Activated CD8-positive, alpha-beta memory T cell treated with anti-CD3 and anti-CD28 coated beads, Interleukin-2, amount 50 U/mL, for 24 hours (primary cell): ENCODE measurements at regions not wholly inside any gene's neighbourhood (a gene's known extent, or its start where the extent isn't known, plus 50 kb on each side); places are given as distances from the start of the nearest gene placed in this dataset.
"Not testable (repeated sequence)": the region's sequence is repeated elsewhere in the genome, so short reads cannot be mapped to it uniquely, and the experiment has no call there.

Experiments
- DNase-seq: peaks from one replicate; pipeline ENCODE4 v3.0.0-alpha.2; 2020; ENCODE audit errors: extremely low read depth

DNA sequence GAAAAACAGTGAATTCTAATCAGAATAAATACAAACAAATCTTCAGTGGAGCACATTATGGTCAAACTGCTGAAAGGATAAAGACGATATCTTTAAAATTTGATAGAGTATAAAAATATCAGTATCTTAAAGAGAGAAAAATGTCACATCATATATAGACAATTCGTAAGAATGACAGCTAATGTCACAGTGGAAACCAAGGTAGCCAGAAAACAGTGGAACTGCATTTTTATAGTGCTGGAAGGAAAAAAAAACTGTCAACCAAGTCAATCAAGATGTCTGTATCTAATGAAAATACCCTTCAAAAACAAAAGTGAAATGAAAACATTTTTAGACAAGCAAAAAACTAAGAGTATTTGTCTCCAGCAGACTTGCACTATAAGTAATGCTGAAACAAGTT lies 73.4 kb upstream of the HMGXB4 start:
- no peak for DNase-seq

DNA sequence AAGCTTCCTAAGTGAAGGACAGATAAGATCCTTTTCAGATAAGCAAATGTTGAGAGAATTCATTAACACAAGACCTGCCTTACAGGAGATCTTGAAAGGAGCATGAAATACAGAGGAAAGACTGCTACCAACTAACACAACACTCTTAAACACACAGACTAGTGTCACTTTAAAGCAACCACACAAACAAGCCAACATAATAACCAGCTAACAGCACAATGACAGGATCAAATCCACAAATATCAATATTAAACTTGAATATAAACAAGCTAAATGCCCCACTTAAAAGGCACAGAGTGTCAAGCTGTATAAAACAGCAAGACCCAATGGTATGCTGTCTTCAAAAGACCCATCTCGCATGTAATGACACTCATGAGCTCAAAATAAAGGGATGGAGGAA lies 70.8 kb upstream of the HMGXB4 start:
- no peak for DNase-seq

DNA sequence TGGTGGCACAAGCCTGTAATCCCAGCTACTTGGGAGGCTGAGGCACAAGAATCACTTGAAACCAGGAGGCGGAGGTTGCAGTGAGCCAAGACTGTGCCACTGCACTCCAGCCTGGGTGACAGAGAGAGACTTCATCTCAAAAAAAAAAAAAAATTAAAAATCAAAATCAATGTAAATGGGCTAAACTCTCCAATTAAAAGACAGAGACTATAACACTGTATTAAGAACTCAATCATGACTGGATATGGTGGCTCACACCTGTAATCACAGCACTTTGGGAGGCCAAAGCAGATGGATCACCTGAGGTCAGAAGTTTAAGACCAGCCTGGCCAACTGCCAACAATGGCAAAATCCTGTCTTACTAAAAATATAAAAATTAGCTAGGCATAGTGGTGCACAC lies 68.4 kb upstream of the HMGXB4 start:
- DNase-seq = not testable (repeated sequence)

DNA sequence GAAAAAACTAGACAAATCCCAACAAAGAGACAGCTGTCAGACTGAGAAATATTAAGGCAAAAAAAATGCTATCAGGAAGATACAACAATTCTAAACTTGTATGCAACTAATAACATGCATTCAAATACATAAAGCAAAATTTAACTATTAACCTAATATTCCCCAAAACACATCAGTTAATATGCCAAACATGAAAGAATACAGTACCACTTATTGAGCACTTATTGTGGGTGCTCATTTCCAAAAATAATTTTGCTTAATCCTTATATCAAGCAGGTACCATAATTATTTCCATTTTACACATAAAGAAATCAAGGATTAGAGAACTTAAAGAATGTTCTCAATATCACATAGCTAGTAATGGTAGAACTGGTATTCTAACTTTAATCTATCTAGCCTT lies 67.7 kb upstream of the HMGXB4 start:
- DNase-seq = no peak

DNA sequence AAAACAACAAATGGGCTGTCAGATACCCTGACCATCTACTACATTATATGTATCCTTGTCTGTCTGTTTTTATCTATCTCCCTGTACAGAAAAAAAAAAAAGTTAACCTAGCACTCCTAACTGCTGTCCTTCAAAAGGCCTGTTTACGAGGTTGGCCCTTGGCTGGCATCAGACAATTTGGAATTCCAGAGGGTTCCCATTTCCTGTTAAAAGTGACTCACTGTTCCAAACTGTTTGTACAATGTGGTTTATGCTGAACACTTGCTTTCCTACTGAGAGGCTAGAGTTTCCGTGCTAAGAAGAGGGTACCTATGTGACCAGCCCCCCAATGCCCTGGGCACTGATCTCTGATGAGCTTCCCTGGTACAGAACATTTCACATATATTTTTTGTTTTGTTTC lies 65.9 kb upstream of the HMGXB4 start:
- no peak for DNase-seq

DNA sequence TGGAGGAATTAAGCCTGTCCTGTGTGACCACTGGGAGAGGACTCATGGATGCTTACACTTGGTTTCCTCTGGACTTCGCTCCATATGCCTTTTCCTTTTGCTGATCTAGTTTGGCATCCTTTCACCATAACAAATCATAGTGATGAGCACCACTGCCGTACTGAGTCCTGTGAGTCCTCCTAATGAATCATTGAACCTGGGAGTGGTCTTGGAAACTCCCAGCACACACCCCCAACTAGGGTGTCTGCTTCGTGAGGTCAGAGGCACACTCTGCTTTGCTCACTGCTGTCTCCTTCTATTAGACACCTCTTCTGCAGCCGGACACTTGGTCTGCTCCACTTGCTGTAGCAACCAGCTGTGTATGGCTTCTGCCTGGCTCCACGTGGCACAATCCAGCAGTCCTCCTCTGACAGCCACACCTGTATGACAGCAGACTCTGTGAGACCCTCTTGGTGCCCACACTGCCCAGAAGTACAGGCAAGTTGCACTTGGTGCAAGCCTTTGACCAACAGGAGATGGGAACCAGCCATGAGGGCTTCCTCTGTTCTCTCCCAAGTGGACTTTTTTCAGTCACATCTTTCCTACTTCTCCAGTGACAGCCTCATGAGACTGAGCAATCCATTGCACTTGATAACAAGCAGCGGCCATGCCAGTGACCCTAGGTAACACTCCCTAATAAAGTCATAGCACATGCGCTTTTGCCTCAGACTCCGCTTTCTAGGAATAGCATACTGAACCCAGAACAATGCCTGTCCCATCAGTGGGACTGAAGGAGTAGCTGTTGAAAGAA lies 65.0 kb upstream of the HMGXB4 start:
- DNase-seq = no peak

DNA sequence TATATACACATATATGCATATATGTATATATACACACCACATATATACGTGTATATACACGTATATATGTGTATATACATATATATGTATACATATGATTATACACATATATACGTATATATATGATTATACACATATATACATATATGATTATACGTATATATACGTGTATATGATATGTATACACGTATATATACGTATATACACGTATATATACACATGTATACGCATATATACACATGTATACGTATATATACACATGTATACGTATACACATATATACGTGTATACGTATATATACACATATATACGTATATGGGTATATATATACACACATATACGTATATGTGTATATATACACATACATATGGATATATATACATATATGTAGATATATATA lies 62.1 kb upstream of the HMGXB4 start:
- DNase-seq = no peak

DNA sequence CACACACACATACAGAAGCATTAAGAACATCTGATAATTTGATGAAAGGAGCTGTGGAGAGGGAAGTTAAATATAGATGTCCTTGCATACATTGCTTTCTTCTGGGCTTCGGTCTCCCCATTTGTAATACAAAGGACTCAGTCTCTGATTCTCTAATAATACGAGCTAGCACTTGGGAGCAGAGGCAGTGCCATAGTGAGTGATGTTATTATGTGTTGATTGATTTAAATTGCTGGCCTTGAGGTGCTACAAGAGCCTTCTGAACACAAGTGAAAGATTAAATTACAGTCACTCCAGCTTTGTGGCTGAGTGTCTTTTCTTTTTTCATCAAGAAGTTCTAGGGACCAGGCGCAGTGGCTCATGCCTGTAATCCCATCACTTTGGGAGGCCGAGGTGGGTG lies 61.5 kb upstream of the HMGXB4 start:
- no peak for DNase-seq

DNA sequence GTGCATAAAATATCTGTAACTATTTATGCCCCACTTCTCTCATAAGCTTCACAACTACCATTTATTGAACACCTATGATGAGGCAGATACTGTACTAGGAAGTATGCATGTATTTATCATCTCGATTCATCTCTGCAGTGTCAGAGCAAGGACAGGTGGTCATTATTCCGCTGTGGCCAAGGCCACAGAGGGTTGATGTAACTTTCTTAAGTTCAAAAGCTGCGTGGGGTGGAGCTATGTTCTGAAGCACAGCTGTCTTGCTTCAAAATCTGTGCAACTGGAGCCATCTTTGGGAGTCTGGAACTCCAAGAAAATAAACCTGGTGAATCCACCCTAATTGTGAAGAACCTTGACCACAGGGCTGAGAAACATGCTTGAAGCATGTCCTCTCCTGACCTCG lies 60.2 kb upstream of the HMGXB4 start:
- no peak for DNase-seq

DNA sequence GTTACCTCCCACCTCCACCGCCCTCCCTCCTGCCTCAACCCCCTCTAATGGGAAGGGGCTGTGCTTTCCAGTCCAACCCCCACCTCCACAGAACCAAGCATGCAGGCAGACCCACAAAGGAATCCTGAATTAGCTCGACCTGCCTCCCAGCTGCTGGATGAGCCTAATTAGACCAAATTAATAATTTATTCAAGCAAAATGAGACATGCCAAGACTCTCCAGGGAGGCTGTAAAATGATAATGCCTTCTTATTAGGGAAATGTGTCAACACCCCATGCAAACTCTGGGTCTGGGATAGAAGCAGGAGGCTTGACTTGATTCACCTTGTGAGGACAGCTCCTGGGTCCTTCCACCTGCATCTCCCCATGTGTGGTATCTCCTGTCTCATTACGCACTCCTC lies 59.4 kb upstream of the HMGXB4 start:
- no peak for DNase-seq

DNA sequence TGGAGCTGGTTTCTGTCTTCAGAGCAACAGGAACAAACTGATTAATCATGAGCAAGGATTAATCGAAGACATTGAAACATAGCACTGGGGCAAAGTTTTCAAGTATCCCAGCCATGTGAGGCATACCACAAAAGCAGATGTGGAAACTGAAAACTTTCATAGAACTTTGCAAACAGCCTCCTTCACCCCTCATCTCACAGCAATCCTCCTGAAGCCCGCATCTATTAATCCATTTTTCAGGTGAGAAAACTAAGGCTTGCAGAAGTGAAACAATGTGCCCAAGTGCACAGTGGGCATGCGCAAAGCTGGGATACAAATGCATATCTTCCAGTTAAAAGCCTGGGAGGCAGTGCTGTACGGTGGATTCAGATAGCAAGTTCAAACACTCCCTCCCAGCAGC lies 58.6 kb upstream of the HMGXB4 start:
- no peak for DNase-seq

DNA sequence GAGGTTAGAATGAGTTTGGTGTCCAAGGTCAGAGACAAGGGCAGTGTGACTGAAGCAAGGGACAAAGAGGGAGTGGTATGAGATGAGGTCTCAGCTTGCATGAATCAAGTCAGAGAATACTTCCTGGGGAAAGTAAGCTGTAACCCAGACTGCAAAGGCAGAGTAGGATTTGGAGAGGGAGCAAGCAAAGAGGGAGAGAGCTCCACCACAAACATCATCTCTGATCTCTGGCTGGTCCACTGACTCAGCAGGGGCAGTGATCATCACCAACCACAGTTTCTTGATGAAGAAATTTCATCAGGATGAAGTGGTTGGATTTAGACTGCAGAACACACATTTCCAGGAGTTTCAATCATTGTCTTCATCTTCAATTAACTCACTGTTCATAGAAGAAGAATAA lies 54.9 kb upstream of the HMGXB4 start:
- DNase-seq = no peak

DNA sequence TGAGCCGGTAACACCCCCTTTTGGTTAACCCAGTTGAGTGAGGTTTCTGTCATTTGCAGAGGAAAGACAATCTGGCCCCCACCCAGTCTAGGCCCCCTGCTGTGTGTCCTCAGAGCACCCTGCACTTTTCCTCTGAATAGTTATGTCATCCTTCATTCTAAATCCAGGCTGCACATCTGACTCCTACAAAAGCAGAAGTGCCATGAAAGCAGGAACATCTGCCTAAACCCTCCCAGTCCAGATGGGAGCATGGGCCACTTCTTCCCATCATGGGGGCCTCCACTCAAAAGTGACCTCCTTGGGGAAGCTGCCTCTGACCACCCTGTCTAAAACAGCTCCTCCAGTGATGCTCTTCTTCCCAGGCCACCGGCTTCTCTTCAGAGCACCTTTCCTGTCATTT lies 53.7 kb upstream of the HMGXB4 start:
- DNase-seq = no peak

DNA sequence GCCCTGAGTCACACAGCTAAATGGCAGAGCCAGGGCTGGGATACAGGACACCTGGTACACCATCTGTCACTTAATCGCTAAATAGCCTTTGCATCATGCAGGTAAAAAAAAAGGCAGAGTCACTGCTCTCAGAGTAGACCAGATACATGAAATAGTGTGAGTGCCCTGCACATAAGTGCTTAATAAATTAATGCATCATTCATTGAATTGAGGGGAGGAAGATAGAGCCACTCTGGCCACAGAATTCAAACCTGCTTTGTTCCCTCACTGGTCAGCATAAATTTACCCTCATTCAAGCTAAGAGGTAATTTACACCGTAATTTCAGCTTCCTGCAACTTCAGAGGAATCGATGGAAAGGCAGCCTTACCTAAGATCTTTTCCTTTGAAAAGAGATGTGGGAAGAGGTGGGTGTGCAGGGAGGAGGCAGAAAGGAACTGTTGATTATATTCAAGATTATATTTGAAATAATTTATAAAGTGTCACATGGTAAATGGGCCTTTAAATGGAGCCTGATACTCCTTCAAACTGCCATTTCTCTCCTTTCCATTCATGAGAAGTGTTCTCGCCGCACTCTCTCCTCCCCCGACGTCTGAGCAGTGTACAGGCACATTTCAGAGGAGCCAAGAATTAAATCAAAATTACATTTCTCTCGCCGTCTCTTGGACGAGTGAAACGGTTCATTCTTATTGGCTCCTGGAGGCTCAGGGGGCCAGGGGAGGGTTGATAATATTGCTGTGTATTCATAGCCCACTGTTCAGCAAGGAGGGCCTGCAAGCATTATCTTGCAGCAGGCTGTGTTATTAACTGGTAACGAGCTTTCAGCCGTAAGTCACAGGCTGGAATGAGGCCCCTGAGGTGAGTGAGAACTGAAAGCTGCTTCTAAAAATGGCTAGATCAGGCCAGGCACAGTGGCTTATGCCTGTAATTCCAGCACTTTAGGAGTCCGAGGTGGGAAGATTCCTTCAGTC lies 52.2 kb upstream of the HMGXB4 start:
- no peak for DNase-seq

DNA sequence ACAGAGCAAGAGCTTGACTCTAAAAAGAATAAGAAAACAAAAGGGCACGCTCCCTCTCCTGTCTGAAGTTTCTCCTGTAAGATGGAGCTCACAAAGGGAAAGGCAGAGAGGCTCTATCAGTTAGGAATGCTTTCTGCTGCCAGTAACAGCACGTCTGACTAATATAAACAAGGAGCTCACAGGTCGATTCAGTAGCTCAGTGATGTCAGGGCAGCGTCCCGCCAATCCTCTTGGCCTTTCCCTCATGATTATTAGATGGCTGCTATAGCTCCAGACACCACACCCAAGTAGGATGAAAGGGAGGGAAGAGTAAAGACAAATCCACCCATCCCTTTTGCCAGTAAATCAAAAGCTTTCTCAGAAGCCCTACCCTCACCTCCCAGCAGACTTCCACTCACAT lies 51.3 kb upstream of the HMGXB4 start:
- DNase-seq = no peak

DNA sequence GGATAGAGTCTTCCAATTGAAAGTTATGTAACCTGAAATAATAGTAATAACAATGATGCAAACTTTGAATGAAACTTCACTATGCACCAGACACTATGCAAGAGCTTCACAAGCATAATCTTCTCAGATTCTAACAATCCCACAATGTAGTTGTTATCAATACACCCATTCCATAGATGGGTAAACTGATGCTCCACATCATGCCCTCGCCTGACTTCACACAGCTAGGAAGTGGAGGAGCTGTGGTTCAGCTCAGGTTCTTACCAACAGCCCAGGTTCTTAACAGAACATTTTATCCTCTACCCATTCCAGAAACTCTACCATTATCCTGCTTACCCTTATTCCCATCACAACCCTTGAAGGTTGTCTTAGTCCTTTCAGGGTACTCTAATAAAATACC lies 50.4 kb upstream of the HMGXB4 start:
- DNase-seq = no peak
